Fibroblast of lung (primary cell): ENCODE measurements at regions not wholly inside any gene's neighbourhood (a gene's known extent, or its start where the extent isn't known, plus 50 kb on each side); places are given as distances from the start of the nearest gene placed in this dataset.

Experiments
- CTCF ChIP-seq, 2 donors: IDR thresholded peaks in 1 of 2; conservative IDR thresholded peaks in 1 of 2; 1 replicate in 1 of 2; 2 replicates in 1 of 2; pipeline ENCODE4 v1.5.1; 2011 to 2012; ENCODE audit warnings: low read length in 2 of 2, control low read depth in 1 of 2, inconsistent platforms in 1 of 2, low read depth in 1 of 2, mild to moderate bottlenecking in 1 of 2
- EZH2 ChIP-seq: IDR thresholded peaks from 2 replicates; pipeline ENCODE4 v1.5.1; 2012; ENCODE audit warnings: low read length, control low read depth, mild to moderate bottlenecking; ENCODE audit errors: missing control alignments

GRCh38 chr22:49460592-49461281 lies 366.9 kb downstream of the BRD1 start:
- TF ChIP-seq CTCF (conservative IDR thresholded peaks at IDR 0.05 in 1 of 2, IDR thresholded peaks at IDR 0.05 in 1 of 2; ENCODE audit: low read depth in 1 of 2, low read length in 2 of 2) (no peak), EZH2 (no peak)
